Smooth muscle cell (in vitro differentiated cells): ENCODE measurements at regions not wholly inside any gene's neighbourhood (a gene's known extent, or its start where the extent isn't known, plus 50 kb on each side); places are given as distances from the start of the nearest gene placed in this dataset.

Experiments used
- DNase-seq: peaks from one replicate; lab custom pipeline; 2025; ENCODE audit not compliant: unreplicated experiment; lab: John Stamatoyannopoulos, UW
- H2AFZ ChIP-seq: fragments of 200-600 bp; sonication (generic); 2 replicates; pipeline ENCODE4 v1.6.0; 2016; ENCODE audit warnings: antibody characterized with exemption, low read depth, mild to moderate bottlenecking
- H3F3A ChIP-seq: fragments of 200-600 bp; sonication (generic); 2 replicates; pipeline ENCODE4 v1.6.0; 2017; ENCODE audit warnings: antibody characterized with exemption, low read depth
- H3K27ac ChIP-seq: fragments of 200-600 bp; sonication (generic); 2 replicates; pipeline ENCODE4 v1.5.1; 2016; ENCODE audit warnings: low read depth, mild to moderate bottlenecking
- H3K27me3 ChIP-seq: fragments of 200-600 bp; sonication (generic); 2 replicates; pipeline ENCODE4 v1.6.1; 2016; ENCODE audit warnings: low read depth, mild to moderate bottlenecking
- H3K36me3 ChIP-seq: fragments of 200-600 bp; sonication (generic); 2 replicates; pipeline ENCODE4 v1.5.1; 2016; ENCODE audit warnings: low read depth
- H3K4me1 ChIP-seq: fragments of 200-600 bp; sonication (generic); 2 replicates; pipeline ENCODE4 v1.5.1; 2016; ENCODE audit warnings: low read depth
- H3K4me2 ChIP-seq: fragments of 200-600 bp; sonication (generic); 2 replicates; pipeline ENCODE4 v1.6.0; 2016; ENCODE audit warnings: mild to moderate bottlenecking
- H3K4me3 ChIP-seq: fragments of 200-600 bp; sonication (generic); 2 replicates; pipeline ENCODE4 v1.5.1; 2016; ENCODE audit warnings: mild to moderate bottlenecking
- H3K79me2 ChIP-seq: fragments of 200-600 bp; sonication (generic); 2 replicates; pipeline ENCODE4 v1.6.0; 2016; ENCODE audit warnings: low read depth, mild to moderate bottlenecking
- H3K9ac ChIP-seq: fragments of 200-600 bp; sonication (generic); 2 replicates; pipeline ENCODE4 v1.6.0; 2016; ENCODE audit warnings: low read depth
- H3K9me3 ChIP-seq: fragments of 200-600 bp; sonication (generic); replicated peaks from 2 replicates; pipeline ENCODE4 v1.5.1; 2016; ENCODE audit warnings: low read depth
- H4K20me1 ChIP-seq: fragments of 200-600 bp; sonication (generic); 2 replicates; pipeline ENCODE4 v1.6.0; 2016; ENCODE audit warnings: low read depth
- WGBS: methylation state at CpG from one replicate; pipeline ENCODE4 v1.1.7; 2016; ENCODE audit warnings: low lambda C conversion rate; 5-methylcytosine and 5-hydroxymethylcytosine counted together
- TF ChIP-seq, protein P1 (sequence below): fragments of 200-600 bp; sonication (generic); IDR thresholded peaks from 2 replicates; pipeline ENCODE4 v1.5.1; 2017; ENCODE audit warnings: borderline replicate concordance, mild to moderate bottlenecking, antibody characterized with exemption; ENCODE audit not compliant: insufficient read depth, poor library complexity, severe bottlenecking

DNA sequence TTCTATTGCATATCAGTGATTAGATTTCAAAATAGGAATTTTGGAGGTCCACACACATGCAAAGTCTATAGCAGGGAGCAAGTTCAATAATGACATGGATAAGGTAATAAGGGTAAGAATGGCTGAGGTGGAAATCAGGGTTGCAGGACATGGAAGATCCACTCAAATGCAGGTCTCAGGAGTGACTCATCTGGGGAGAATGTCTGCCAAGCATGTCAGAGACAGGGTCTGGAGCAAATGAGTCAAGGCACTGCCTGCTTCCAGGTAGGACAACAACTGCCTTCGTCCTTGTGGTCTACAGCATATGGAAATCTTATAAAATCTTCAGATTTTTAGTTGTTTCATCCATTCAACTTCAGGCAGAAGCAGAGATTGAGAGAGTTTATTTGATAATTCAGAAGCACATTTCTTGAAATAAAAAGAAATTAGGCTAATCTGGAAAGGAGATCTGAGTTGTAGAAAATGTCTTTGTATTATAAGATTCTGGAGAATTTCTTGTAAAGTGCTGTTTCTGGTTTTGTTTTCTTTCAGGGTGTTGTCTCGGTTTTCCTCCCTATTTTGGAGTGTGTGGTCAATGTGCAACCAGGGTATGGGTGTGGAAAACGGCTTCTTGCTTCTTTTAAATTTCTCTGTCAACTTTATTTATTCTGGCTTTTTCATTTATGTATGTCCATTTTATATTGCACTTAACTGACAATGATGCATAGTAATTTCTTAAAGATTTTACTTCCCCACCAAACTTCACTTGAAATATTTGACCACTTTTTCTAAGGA, 748.8 kb downstream of the LIG4 start:
- Histone ChIP-seq H3K4me3 (no peak overlapping the region), H3K9me3 (no peaks in the 10 kb centered on the region), H3K4me1 (no peaks in the 10 kb centered on the region), H3K27ac (peak overlapping the region; percentile 76), H4K20me1 (no peaks in the 10 kb centered on the region), H3K4me2 (peak overlapping the region; percentile 51), H3K27me3 (no peaks in the 10 kb centered on the region), H3K79me2 (no peaks in the 10 kb centered on the region), H3F3A (no peaks in the 10 kb centered on the region), H3K36me3 (no peaks in the 10 kb centered on the region), H3K9ac (no peak overlapping the region), H2AFZ (no peak overlapping the region)
- TF ChIP-seq, protein P1, sequence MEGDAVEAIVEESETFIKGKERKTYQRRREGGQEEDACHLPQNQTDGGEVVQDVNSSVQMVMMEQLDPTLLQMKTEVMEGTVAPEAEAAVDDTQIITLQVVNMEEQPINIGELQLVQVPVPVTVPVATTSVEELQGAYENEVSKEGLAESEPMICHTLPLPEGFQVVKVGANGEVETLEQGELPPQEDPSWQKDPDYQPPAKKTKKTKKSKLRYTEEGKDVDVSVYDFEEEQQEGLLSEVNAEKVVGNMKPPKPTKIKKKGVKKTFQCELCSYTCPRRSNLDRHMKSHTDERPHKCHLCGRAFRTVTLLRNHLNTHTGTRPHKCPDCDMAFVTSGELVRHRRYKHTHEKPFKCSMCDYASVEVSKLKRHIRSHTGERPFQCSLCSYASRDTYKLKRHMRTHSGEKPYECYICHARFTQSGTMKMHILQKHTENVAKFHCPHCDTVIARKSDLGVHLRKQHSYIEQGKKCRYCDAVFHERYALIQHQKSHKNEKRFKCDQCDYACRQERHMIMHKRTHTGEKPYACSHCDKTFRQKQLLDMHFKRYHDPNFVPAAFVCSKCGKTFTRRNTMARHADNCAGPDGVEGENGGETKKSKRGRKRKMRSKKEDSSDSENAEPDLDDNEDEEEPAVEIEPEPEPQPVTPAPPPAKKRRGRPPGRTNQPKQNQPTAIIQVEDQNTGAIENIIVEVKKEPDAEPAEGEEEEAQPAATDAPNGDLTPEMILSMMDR, result no peak
- DNase-seq, result no peak
- 62% methylated on average over 3 of the region's 3 CpGs for WGBS

DNA sequence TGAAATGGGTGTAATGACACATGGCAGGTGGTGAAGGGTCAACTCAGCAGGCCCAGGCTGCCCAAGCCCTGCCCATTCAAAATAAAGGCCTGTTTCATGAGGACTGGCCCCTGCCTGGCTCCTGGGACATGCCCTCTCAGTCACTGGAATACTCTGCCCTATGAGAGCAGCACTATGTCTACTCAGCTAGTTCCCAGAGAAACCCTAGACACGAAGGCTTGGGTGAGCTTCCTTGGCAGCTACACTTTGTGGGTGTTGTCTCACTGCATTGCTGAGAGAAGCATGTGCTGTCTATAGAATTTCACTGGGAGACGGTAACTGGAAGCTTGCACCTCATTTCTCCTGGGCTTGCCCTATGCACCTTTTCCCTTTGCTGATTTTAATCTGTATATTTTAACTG, 752.8 kb downstream of the LIG4 start:
- no peak for DNase-seq
- H3K4me3 ChIP-seq, result no peak overlapping the region
- H3K4me2 ChIP-seq, result no peak overlapping the region
- TF ChIP-seq, protein P1, result no peak
- no peak overlapping the region for H3K27ac ChIP-seq
- H3K4me1 ChIP-seq, result peaks cover 16% of the 10 kb centered on the region
- WGBS, result 87% methylated on average over 2 of the region's 2 CpGs
- H2AFZ ChIP-seq, result no peak overlapping the region
- no peaks in the 10 kb centered on the region for H3K36me3 ChIP-seq
- no peaks in the 10 kb centered on the region for H4K20me1 ChIP-seq
- H3K9ac ChIP-seq, result no peak overlapping the region
- no peaks in the 10 kb centered on the region for H3K79me2 ChIP-seq
- no peaks in the 10 kb centered on the region for H3F3A ChIP-seq
- no peaks in the 10 kb centered on the region for H3K9me3 ChIP-seq
- H3K27me3 ChIP-seq, result no peaks in the 10 kb centered on the region

DNA sequence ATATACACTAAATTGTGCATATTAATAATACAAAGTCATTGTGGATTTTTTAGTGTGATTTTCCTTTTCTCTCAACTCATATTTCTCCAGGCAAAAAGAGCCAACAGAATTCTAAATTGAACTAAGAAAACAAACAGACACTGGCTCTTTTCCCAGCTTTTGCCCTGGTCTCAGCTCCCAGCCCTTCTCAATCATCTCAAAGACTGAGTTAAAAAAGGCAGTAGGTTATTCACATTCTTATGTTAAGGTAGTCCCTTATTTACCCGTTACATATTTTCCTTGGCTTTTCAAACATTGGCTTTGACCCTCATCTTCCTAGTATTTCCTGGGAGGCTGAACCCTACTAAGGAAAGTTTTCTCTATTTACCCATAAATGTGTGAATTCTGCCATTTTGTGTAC, 753.6 kb downstream of the LIG4 start:
- no peak for DNase-seq
- H3K4me1 ChIP-seq, result peaks cover 19% of the 10 kb centered on the region
- H2AFZ ChIP-seq, result no peak overlapping the region
- H3K27ac ChIP-seq, result no peak overlapping the region
- H3K27me3 ChIP-seq, result no peaks in the 10 kb centered on the region
- no peaks in the 10 kb centered on the region for H3K36me3 ChIP-seq
- H3K9me3 ChIP-seq, result no peaks in the 10 kb centered on the region
- 83% methylated on average over 1 of the region's 1 CpG for whole genome bisulfite sequencing
- no peaks in the 10 kb centered on the region for H4K20me1 ChIP-seq
- no peaks in the 10 kb centered on the region for H3F3A ChIP-seq
- H3K4me2 ChIP-seq, result no peak overlapping the region
- TF ChIP-seq, protein P1, result no peak
- no peak overlapping the region for H3K4me3 ChIP-seq
- H3K79me2 ChIP-seq, result no peaks in the 10 kb centered on the region
- H3K9ac ChIP-seq, result no peak overlapping the region

DNA sequence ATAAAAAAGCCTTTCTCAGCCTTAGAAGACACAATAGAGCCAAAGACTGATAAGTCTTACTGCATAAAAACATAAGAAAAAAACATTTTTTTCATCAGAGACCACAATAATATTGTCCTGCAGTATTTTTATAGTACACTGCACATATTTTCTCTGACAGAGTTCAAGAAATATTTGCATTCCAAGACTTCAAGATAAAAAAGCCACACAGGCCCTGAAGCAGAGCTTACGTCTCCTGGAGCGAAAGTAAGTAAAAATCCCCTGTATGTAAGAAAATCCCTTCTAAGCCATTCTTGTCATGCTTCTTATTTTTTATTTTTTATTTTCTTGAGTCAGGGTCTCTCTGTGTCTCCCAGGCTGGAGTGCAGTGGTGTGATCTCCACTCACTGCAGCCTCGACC, 755.9 kb downstream of the LIG4 start:
- H3K79me2 ChIP-seq, result no peaks in the 10 kb centered on the region
- TF ChIP-seq, protein P1, result no peak
- H3K4me2 ChIP-seq, result peak overlapping the region; percentile 28
- no peaks in the 10 kb centered on the region for H3K27me3 ChIP-seq
- H3K27ac ChIP-seq, result peak overlapping the region; percentile 79
- no peaks in the 10 kb centered on the region for H4K20me1 ChIP-seq
- 33% methylated on average over 3 of the region's 3 CpGs for WGBS
- peak overlapping the region; percentile 29 for H3K9ac ChIP-seq
- peaks cover 19% of the 10 kb centered on the region for H3K4me1 ChIP-seq
- no peak overlapping the region for H2AFZ ChIP-seq
- H3K9me3 ChIP-seq, result no peaks in the 10 kb centered on the region
- no peak overlapping the region for H3K4me3 ChIP-seq
- no peak for DNase-seq
- H3F3A ChIP-seq, result no peaks in the 10 kb centered on the region
- no peaks in the 10 kb centered on the region for H3K36me3 ChIP-seq
